GM19328 (cell line): ENCODE measurements at regions not wholly inside any gene's neighbourhood (a gene's known extent, or its start where the extent isn't known, plus 50 kb on each side); places are given as distances from the start of the nearest gene placed in this dataset.

Source experiments
- ATAC-seq: cut with Tn5 transposase; IDR thresholded peaks from one replicate; pipeline ENCODE4 v1.9.1; 2021; ENCODE audit warnings: mild to moderate bottlenecking, moderate library complexity; ENCODE audit not compliant: unreplicated experiment

DNA sequence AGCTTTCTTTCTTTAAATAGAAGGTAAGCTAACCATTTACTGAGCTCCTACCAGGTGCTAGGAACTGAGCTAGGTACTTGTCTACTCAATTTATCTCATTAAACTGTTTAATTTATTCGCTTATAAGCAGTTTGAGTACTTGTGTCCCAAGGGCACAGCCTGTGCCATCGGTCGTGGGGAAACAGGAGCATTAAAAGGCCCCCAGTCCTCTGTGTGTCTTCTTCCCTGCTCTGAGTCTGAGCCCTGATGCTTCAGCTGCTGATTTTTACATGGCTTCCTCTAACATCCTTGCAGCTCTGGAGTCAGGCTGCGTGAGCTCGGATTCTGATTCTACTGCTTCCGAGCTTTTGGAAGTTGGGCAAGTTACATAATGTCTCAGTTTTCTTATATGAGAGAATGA lies 239.5 kb downstream of the EDEM1 start:
- ATAC-seq = no peak

DNA sequence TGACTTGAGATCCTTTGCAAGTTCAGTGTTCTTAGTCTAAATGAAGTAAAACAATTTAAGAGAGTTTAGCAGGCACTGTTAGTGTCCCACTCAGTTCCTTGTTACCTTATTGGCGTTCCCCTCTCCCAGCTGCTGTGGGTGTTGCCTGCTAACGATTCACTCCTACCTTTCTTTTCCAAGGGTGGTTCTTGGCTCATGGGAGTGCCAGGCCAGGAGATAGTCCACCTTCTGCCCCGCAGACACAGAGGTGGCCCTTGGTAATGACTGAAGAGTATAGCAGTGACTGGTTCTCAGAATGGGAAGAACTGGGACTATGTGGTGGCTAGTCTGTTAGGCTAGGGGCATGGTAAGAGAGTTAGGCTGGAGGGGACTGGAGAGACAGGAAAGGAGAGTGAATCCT lies 240.4 kb downstream of the EDEM1 start:
- ATAC-seq = no peak

DNA sequence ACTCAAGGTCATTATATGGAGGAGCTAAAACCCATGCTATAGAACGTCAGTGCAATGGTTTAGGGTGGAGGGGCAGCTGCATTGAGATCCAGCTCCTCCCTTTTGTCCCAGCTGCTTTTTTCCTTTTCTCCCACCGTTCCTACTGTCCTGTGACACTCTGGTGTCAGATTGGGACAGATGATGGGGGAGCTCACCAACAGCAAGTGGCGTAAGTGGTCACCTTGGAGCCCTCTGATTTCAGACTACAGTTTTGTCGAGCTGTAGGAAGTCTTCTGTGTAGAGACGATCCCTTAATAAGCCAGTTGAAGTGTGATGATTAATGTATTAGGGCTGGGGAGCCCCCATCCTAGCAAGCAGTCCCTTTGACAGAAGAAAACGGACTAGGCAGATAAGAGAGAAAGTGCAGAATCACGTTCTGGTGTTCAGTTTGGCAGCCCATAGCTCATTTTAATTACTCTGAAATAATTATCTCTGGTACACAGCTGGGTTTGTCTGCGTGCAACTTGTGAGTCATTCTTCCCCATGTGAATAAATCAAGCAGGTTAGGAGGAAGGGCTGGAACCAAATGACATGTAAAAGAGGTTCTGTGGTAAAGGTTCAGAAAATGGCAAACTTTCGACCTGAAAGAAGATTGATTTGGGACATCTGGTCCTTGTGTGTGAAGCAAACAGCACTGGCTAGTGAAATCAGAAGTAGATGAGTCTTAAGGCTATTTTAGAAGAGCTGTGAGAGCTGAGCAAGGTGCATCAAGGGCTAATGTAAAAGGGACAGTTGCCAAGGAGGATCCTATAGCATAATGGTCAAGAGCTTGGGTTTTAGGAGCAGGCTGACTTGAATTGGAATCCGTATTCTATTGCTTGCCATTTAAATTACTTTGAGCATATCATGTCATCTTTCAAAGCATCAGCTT lies 241.4 kb downstream of the EDEM1 start:
- ATAC-seq = peak; percentile 68

DNA sequence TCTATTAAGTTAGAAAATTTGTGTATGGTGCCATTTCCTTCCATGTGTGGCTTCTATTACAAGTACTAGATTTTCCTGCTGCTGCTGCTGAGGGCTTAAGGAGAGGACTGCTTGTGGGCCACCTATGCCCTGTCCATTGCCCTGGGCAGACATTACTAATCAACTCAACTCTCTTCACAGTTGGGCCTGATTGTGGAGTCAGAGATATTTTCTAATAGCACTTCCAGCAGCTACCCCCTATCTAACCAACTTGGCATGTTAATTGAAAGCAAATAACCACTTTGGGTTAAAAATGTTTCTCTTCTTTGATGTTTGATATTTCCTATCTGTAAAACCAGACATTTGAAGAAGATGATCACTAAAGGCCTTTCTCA lies 242.0 kb downstream of the EDEM1 start:
- ATAC-seq = no peak

DNA sequence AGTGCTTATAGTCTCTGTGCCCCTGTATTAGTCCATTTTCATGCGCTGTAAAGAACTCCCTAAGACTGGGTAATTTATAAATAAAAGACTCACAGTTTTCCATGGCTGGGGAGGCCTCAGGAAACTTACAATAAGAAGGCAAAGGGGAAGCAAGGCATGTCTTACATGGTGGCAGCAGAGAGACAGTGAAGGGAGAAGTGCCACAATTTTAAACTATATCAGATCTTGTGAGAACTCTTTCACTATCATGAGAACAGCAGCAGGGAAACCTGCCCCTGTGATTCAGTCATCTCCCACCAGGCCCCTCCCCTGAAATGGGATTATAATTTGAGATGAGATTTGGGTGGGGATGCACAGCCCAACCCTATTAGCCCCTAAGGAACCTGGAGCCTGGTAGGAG lies 243.2 kb downstream of the EDEM1 start:
- ATAC-seq = no peak

DNA sequence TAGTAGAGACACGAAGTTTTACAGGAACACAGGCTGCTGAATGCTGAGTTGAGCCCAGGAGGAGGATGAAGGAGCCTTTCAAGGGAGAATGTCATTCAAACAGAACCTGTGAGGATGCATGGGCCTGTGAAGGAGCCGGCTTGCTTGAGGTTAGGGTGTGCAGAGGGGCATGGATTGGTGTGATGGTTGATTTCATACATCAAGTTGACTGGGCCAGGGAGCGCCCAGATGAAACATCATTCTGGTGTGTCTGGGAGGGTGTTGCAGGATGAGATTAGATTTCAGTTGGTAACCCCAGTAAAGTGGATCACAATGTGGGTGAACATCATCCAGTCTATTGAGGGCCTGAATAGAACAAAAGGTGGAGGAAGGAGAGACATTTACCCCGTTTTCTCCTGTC lies 243.6 kb downstream of the EDEM1 start:
- no peak for ATAC-seq

DNA sequence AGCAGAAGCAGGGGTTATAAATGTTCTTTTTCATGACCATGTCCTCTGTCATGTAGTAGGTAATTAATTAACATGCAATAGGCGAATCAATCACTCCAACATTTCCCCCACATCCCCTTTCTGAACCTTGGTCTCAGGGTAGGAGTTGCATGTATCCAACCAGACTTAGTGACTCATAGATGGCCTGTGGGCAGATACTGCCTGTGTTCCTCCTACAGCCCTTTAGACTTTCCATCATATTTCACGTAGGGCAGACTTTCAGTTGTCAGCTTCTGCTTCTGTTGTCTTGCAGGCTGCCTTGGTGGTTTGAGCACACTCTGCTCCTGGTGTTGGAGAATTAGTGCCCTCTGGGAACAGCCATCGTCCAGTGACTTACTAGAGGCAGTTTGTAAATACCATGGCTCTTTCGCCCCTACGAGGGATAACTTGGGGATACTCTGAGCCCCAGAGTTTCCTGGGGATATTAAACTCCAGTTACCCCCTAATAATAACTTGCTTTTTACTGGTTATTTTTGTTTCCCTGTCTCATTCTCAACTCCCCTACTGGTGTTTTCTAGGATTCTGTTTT lies 244.4 kb downstream of the EDEM1 start:
- ATAC-seq = no peak

DNA sequence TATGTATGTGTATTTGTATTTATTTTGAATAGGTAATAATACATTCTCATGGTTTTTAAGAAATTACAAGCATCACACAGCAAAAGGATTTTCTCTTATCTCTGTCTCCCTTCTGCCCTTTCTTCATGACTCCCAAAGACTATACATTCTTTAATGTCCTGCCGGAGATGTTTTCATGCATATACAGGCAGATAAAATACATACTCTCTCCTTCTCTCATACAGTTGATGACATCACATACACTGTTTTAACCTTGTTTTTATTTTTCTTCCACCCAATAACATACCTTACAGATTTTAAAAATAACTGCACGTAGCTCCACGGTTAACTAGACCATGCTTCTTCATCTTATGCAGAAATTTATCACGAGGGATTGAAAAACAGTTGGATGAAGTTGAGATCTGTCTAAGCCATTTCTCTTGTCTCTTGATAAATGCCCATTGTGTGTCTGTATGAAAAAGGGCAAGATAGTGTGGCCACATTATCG lies 249.8 kb downstream of the EDEM1 start:
- no peak for ATAC-seq

DNA sequence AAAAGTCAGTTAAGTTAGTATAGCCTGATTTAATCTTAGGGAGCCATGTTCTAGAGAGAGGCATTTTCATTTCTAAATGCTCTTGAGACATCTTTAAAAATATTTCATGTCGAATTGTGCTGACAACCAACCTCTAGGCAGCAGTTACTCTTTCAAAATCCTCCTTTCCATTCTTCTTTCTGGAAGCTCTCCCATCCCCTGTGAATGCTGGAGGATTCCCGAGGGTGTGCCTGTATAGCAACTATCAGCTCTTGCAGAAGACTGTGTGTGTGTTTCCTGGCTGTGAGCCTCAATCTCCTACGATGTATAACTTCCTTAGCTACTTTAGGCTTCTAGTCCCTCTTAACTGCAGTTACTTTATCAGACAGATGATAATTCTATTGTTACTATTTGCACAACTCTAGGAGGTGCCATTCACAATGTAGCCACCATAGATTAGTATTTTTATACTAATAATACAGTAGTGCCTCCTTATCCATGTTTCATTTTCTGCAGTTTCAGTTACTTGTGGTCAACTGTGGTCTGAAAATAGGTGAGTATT lies 250.3 kb downstream of the EDEM1 start:
- no peak for ATAC-seq

DNA sequence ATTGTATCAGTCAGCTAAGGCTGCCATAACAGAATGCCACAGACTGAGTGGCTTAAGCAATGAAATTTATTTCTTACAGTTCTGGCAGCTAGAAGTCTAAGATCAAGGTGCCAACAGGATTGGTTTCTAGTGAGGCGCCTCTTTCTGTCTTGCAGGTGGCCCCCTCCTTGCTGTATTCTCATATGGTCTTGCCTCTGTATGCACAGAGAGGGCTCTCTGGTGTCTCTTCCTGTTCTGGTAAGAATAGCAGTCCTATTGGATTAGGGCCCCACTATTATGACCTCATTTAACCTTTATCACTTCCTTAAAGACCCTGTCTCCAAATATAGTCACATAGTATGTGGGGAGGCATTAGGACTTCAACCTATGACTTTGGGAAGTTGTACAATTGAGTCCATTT lies 253.9 kb downstream of the EDEM1 start:
- ATAC-seq = no peak

DNA sequence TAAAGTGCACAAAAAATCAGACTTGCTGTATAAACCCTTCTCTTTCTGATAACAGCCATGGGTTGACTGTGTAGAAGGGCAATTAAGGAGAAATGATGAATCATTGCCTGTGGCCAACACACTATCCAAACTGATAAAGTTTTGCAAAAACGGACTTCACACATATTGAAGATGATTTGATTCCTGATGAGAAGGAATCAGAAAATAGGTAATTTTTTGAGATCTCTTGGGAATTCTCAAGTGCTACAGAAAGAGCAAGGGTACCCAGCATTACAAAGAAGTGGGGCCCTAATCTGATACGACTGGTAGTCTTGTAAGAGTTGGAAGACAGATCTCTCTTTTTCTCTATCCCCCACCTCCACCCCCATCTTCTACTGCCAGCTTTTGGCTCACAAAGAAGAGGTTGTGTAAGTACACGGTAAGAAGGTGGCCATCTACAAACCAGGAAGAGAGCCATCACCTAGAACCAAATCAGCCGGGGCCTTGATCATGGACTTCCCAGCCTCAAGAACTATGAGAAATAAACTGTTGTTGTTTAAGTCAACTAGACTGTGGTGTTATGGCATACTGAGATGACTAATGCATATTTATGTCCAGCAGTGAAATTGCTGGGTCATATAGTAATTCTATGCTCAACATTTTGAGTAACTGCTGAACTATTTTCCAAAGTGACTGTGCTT lies 254.7 kb downstream of the EDEM1 start:
- no peak for ATAC-seq

DNA sequence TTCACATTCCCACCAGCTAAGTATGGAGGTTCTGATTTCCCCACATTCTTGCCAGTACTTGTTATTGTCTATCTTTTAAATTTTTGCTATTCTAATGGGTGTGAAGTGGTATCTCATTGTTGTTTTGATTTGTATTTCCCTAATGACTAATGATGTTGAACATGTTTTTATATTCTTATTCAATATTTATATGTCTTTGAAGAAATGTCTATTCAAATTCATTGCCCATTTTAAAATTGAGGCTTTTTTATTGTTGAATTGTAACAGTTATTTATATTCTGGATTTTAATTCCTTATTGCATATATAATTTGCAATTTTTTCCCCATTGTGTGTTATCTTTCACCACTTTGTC lies 255.3 kb downstream of the EDEM1 start:
- no peak for ATAC-seq

DNA sequence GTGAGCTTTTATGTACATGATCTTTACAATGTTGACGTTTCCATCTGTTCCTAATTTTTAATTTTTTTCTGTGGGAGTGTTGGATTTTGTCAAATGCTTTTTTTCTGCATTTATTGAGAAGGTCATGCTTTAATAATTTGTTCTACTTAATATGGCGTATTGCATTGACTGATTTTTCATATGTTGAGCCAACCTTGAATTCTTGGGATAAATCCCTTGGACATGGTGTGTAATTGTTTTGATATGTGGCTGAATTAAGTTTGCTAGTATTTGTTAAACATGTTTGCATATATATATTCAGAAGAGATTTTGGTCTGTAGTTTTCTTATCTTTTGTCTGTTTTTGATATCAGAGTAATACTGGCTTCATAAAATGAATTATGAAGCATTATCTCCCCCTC lies 256.7 kb downstream of the EDEM1 start:
- no peak for ATAC-seq

DNA sequence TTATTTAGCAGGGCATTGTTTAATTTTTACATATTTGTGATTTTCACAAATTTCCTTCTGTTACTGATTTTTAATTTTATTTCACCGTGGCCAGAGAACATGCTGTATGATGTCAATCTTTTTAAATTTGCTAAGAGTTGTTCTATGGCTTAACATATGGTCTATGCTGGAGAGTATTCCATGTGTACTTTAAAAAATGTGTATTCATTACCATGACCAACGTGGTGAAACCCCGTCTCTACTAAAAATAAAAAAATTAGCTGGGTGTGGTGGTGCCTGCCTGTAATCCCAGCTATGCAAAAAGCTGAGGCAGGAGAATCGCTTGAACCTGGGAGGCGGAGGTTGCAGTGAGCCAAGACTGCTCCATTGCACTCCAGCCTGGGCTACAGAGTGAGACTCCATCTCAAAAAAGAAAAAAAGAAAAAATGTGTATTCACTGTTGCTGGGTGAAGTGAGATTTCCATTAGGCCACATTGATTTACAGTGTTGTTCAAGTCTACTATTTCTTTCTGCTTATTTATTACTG lies 258.2 kb downstream of the EDEM1 start:
- ATAC-seq = no peak

DNA sequence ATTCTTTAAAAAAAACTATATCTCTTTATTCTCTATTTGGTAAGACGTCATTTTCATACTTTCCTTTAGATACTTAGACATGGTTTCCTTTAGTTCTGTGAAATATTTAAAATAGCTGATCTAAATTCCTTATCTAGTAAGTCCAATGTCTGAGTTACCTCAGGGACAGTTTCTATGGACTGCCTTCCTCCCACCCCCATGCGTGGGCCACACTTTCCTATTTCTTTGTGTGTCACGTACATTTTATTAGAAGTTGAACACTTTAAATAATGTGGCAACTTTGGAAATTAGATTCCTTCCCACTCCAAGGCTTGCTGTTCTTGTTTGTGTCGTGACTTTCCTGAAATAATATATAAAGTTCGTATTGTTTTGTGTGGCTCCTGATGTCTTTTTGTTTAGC lies 260.7 kb downstream of the EDEM1 start:
- no peak for ATAC-seq

DNA sequence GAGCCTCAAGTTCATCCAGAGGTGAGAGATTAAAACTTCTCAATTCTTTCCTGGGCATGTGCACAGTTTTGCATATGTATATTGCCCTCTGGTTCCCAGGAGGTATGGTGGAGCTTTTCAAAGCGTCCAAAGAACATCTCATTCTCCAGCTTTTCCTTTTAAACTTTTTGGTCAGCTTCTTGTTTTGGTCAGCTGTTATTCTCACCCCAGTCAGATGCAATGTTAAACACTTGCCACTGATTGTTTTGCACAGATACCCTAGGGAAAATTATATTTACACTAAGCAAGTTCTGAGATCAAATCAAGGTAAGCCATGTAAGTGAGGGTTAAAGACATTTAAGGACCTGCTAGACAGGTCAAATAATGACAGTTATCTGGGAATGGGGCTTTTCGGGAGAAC lies 261.3 kb downstream of the EDEM1 start:
- no peak for ATAC-seq

DNA sequence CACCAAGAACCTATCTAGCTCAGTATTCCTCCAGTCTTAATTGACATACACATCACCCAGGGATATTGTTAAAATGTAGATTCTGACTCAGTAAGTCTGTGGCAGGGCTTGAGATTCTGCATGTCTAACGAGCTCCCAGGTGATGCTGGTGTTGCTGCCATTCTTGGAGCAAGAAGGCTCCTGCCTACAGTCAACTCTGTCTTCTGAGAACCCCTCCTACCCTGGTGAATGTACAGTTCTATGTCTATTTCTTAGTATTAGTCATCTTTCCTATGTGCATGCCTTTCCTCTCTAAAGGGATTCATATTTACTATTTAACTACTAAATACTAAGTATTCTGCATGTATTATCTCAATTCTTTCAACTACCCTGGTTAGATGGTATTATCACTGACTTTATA lies 268.7 kb downstream of the EDEM1 start:
- peak; percentile 70 for ATAC-seq

DNA sequence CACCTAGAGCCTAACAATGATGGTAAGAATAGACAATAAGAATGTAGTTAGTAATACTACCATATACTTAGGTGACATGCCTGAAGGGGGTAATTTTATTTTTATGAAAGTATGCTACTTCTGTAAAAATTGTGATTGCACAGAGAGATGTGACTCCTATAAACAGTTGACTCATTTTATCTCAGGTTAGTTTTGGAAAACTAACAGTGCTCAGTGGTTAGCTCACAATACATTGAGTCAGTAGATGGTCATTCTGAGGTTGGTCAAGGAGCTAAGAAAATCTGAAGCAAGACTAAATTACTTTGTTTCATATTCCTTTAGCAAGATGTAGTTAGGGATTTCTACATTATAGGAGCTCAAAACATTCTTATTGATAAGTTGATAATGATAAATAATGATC lies 271.0 kb downstream of the EDEM1 start:
- no peak for ATAC-seq

DNA sequence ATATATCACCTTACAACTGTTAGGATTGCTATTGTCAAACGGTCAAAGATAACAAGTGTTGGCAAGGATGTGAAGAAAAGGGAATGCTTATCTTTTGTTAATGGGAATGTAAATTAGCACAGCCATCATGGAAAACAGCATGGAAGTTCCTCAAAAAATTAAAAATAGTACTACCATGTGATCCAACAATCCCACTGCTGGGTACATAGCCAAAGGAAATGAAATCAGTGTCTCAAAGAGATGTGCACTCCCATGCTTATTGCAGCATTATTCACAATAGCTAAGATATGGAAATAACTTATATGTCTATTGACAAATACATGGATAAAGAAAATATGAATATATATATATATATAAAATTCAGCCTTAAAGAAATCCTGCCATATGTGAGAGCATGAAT lies 274.6 kb downstream of the EDEM1 start:
- no peak for ATAC-seq

DNA sequence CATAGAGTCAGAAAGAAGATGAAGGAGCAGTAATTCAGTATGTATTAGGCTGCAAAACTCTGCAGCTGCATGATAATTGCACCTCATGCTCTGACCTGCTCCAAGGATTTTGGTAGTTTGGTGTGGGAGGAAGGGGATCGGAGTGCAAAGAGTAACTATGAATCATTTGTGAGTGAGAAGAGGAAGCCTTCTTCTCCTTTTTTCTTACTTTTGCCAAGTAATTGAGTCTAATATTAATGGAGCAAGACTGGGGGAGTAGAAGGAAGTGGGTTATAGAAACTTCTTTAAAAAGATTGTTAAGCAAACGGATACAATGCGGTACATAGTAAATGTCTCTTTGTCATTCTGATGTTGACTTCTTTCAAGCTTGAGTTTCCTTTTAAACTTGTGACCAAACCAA lies 276.5 kb downstream of the EDEM1 start:
- no peak for ATAC-seq

DNA sequence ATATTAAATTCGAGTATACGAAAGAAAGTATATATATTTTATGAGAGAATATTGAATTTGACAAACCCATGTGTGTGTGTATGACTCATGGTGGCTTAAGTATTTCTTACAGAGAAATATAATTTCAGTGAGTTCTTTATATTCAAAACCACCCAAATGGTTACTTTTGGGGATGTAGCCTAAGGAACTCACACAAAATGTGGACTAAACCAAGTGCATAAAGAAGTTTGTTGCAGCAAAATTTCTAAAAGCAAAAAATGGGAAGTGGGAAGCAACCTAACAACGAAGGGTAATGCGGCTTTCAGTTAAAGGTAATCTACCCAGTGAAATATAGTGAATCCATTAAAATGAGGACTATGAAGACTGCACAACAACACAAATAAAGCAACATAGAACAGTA lies 277.1 kb downstream of the EDEM1 start:
- ATAC-seq = no peak

DNA sequence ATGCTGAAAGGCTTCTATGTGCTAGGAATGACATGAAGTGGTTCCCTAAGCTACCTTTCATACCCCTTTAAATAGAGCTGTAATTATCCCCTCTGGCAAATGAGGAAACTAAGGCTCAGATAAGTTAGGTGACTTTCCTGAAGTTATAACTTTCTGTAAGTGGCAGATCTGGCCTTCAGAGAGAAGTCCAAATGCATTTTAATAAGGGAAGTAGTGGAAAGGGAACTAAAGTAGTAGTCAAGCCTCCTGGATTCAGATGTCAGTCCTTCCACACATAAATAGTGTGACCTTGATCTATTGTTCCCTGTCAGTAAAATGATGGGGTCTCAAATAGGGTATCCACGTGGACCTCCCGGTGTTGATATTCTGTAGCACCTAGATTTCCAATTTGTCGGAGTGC lies 277.7 kb downstream of the EDEM1 start:
- ATAC-seq = no peak
